KOPT-K1 (cell line): ENCODE measurements at regions not wholly inside any gene's neighbourhood (a gene's known extent, or its start where the extent isn't known, plus 50 kb on each side); places are given as distances from the start of the nearest gene placed in this dataset.

Experiments
- H3K27ac ChIP-seq: fragments of 200-600 bp; sonication (generic); 2 replicates; pipeline ENCODE4 v1.5.1; 2016; ENCODE audit warnings: antibody characterized with exemption, mild to moderate bottlenecking, low read depth, low read length; ENCODE audit not compliant: poor library complexity, severe bottlenecking
- H3K36me3 ChIP-seq: fragments of 200-600 bp; sonication (generic); 2 replicates; pipeline ENCODE4 v1.5.1; 2017; ENCODE audit warnings: antibody characterized with exemption, mild to moderate bottlenecking, low read length, moderate library complexity; ENCODE audit not compliant: insufficient read depth
- H3K9me3 ChIP-seq: fragments of 200-600 bp; sonication (generic); 2 replicates; pipeline ENCODE4 v1.5.1; 2017; ENCODE audit warnings: antibody characterized with exemption, low read length, mild to moderate bottlenecking; ENCODE audit not compliant: insufficient read depth, poor library complexity, severe bottlenecking

DNA sequence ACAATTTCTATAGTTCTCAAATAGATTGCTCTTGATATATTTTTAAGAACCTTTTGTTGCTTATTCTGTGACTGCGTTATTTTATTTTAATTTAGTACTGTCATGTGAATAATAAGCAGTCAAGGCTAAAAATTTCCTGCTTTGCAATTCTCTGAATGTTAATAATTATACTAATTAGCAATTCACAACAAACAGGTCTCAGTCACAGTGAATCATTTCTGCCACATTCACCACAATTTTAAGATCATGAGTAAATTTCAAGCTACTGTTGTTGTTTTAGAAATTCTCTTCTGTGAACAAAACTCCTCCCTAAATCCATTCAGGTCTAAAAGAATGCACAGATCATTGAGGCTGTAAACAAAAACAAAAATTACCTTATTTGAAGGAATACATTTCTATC lies 339.6 kb upstream of the DPYD start:
- Histone ChIP-seq H3K36me3 (no peaks in the 10 kb centered on the region), H3K9me3 (no peaks in the 10 kb centered on the region), H3K27ac (no peak overlapping the region)

GRCh38 chr1:98256700-98257099 lies 335.9 kb upstream of the DPYD start:
- no peak overlapping the region for H3K27ac ChIP-seq
- H3K9me3 ChIP-seq: peaks cover 5% of the 10 kb centered on the region
- H3K36me3 ChIP-seq: no peaks in the 10 kb centered on the region

- H3K9me3 ChIP-seq: peaks cover 20% of the 10 kb centered on the region
- no peak overlapping the region for H3K27ac ChIP-seq
- H3K36me3 ChIP-seq: no peaks in the 10 kb centered on the region
These were observed 332.3 kb upstream of the DPYD start for GRCh38 chr1:98253145-98253544.

DNA sequence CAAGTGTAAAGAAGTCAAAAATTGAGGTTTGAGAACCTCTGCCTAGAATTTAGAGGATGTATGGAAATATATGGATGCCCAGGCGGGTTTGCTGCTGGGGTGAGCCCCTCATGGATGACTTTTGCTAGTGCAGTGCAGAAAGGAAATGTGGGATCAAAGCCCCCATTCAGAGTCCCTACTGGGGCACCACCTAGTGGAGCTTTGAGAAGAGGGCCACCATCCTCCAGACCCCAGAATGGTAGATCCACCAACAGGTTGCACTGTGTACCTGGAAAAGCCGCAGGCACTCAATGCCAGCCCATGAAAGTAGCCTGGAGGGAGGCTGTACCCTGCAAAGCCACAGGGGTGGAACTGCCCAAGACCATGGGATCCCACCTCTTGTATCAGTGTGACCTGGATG lies 330.7 kb upstream of the DPYD start:
- Histone ChIP-seq H3K36me3 (no peaks in the 10 kb centered on the region), H3K9me3 (peaks cover 20% of the 10 kb centered on the region), H3K27ac (no peak overlapping the region)

- Histone ChIP-seq H3K9me3 (peaks cover 33% of the 10 kb centered on the region), H3K36me3 (no peaks in the 10 kb centered on the region), H3K27ac (no peak overlapping the region)
These were observed 311.8 kb upstream of the DPYD start for GRCh38 chr1:98232678-98233077.

DNA sequence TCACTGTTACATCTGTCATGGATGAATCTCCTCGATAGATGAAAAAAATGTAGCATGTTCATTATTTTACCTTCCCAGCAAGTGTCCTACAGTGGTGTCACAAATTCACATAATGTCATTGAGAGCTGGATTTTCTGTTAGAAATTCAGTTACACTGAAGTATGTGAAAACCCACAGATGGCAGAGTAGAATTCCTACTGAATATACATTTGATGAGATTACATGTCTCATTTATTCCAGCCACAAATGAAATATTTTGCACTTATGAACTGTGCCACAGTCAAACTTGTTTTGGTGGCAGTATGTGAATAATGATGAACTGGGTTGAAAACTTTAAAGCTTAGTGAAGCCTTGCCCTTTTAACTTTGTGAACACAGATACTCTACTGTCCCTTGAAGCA lies 301.9 kb upstream of the DPYD start:
- Histone ChIP-seq H3K27ac (no peak overlapping the region), H3K9me3 (no peaks in the 10 kb centered on the region), H3K36me3 (no peaks in the 10 kb centered on the region)

- no peaks in the 10 kb centered on the region for H3K36me3 ChIP-seq
- no peaks in the 10 kb centered on the region for H3K9me3 ChIP-seq
- no peak overlapping the region for H3K27ac ChIP-seq
These were observed 301.1 kb upstream of the DPYD start for GRCh38 chr1:98221923-98222322.

GRCh38 chr1:98217601-98218000 lies 296.8 kb upstream of the DPYD start:
- Histone ChIP-seq H3K27ac (no peak overlapping the region), H3K36me3 (no peaks in the 10 kb centered on the region), H3K9me3 (no peaks in the 10 kb centered on the region)

DNA sequence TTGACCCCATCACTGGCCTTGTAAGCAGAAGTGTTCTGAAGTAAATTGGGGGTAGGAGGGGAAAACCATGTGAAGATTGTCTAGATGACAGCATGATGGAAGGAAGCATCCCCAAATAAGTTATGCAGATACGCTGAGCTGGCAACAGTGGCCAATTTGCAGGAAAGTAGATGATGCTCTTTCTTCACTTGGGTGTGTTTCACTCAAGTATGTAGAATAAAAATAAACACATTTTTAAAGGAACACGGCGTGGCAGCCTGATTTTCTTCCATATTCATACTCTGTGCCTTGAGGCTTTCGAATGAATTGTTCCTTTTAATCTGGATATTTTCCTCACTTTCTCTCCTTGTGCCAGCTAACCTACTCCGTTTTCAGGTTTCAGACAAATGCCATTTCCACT lies 295.5 kb upstream of the DPYD start:
- Histone ChIP-seq H3K9me3 (no peaks in the 10 kb centered on the region), H3K27ac (no peak overlapping the region), H3K36me3 (no peaks in the 10 kb centered on the region)

DNA sequence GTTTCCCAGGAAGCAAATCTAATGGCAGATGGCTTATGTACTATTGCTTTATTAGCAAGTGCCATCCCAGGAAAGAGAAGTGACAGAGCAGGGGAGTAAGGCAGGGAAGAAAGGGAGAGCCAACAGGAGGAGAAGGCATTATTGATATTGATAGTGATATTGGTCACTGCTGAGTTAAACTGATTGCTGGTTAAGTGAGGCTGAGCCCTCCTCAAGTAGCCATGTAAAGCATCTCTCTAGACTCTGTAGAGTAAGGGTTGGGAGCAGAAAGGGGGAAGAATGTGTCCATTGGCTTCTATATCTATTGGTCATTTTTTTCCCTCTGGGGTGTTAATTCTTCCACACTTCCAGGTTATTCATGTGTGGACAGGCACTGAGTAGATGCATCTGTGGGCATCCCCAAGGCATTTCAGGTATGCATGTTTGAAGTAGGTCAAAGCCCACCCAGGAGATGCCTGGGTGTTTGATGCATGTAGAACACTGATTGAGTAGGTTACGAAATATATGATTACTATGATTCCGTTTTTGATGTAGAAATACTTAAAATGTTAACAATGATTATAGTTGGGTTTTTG lies 290.5 kb upstream of the DPYD start:
- H3K9me3 ChIP-seq: no peaks in the 10 kb centered on the region
- H3K36me3 ChIP-seq: no peaks in the 10 kb centered on the region
- no peak overlapping the region for H3K27ac ChIP-seq

GRCh38 chr1:98210563-98210962 lies 289.7 kb upstream of the DPYD start:
- Histone ChIP-seq H3K9me3 (no peaks in the 10 kb centered on the region), H3K27ac (no peak overlapping the region), H3K36me3 (no peaks in the 10 kb centered on the region)

GRCh38 chr1:98210064-98210463 lies 289.2 kb upstream of the DPYD start:
- Histone ChIP-seq H3K27ac (no peak overlapping the region), H3K36me3 (no peaks in the 10 kb centered on the region), H3K9me3 (no peaks in the 10 kb centered on the region)

GRCh38 chr1:98205291-98206017 lies 284.6 kb upstream of the DPYD start:
- Histone ChIP-seq H3K9me3 (no peaks in the 10 kb centered on the region), H3K36me3 (no peaks in the 10 kb centered on the region), H3K27ac (no peak overlapping the region)

DNA sequence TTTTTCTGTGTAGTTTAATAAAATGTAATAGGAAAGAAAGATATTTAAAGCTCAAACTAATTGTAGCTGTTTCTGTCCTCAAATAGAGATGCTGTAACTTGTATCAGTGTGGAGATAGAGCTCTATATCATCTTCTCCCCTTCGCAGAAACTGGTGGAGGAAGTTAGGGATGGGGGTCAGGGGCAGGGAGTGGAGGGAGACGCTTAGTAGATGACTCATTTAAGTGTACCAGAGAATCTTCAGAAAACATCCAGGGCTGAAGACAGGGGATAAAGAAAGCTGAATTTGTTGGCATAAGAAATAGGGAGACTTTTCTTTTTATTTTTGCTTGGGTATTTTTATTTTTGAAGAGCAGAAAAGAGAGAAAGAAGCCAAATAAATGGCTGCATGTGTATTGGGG lies 282.6 kb upstream of the DPYD start:
- H3K9me3 ChIP-seq: no peaks in the 10 kb centered on the region
- no peaks in the 10 kb centered on the region for H3K36me3 ChIP-seq
- no peak overlapping the region for H3K27ac ChIP-seq

- no peaks in the 10 kb centered on the region for H3K9me3 ChIP-seq
- H3K36me3 ChIP-seq: no peaks in the 10 kb centered on the region
- no peak overlapping the region for H3K27ac ChIP-seq
These were observed 280.8 kb upstream of the DPYD start for GRCh38 chr1:98201666-98202081.

DNA sequence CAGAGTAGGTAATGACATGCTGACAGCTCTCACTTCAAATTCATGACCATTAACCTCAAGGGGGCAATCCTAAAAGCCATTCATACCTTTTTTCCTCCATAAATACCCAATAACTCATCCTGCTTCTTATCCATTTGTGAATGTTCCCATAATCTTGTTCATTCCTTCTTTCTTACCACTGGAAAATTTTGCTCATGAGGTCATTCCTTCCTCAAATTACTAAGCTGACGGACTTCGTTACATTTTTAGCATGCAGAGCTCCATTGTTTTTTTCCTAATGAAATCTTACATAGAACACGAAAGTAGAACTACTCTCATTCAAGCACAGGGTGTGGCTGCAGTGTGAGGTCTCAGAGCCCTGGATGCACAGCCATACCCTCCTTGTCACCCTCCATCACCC lies 276.5 kb upstream of the DPYD start:
- Histone ChIP-seq H3K9me3 (no peaks in the 10 kb centered on the region), H3K27ac (no peak overlapping the region), H3K36me3 (no peaks in the 10 kb centered on the region)
